Spleen (tissue), 7 donors: ENCODE measurements at regions not wholly inside any gene's neighbourhood (a gene's known extent, or its start where the extent isn't known, plus 50 kb on each side); places are given as distances from the start of the nearest gene placed in this dataset.

Source experiments
- CTCF ChIP-seq, 11 experiments: fragments of 200-600 bp in 7 of 11; fragments of 450-650 bp in 4 of 11; sonication (generic) in 4 of 11; IDR thresholded peaks in 8 of 11; conservative IDR thresholded peaks in 3 of 11; 1 replicate in 7 of 11; 2 replicates in 4 of 11; pipeline versions ENCODE4 v1.4.0 to v1.8.0; 2016 to 2021; ENCODE audit warnings: antibody characterized with exemption in 11 of 11, inconsistent platforms in 4 of 11, mild to moderate bottlenecking in 1 of 11
- POLR2A ChIP-seq, 3 donors: fragments of 450-650 bp; IDR thresholded peaks; one replicate each; pipeline ENCODE4 v1.5.1; 2017; ENCODE audit warnings: antibody characterized with exemption in 3 of 3, mild to moderate bottlenecking in 1 of 3
- donor health status: DM: no; HTN: no; CAD: no; lungs with moderate emphysema.
- donor health status: DM: no; HTN: no; CAD: no.
- donor health status: DM: no; HTN: no; CAD: no.

GRCh38 chr5:78726571-78726970 is 78.0 kb upstream of the LHFPL2 start:
- TF ChIP-seq CTCF (IDR thresholded peaks at IDR 0.05 in 8 of 11, conservative IDR thresholded peaks at IDR 0.05 in 3 of 11): no peak
- TF ChIP-seq POLR2A (IDR thresholded peaks at IDR 0.05): no peak
